ENCODE measurements at regions not wholly inside any gene's neighbourhood (a gene's known extent, or its start where the extent isn't known, plus 50 kb on each side); places are given as distances from the start of the nearest gene placed in this dataset.
A peak's percentile ranks its signal among the peaks of the same experiment; 100 is the strongest.

GRCh38 chr3:41093476-41093875 is 105.8 kb upstream of the CTNNB1 start:
- ATAC-seq (no peak), DNase-seq (no peak)
- peaks cover 0 to 6% (median 0%) of the 10 kb centered on the region in 4 donors for H3K4me1 Mint-ChIP-seq
- H3K27me3 Mint-ChIP-seq = peaks cover 0 to 7% (median 0%) of the 10 kb centered on the region in 5 donors
- no peaks in the 10 kb centered on the region for H3K9me3 Mint-ChIP-seq
- H3K4me3 Mint-ChIP-seq = no peak overlapping the region
- POLR2A ChIA-PET = no interaction called here
- H3K36me3 Mint-ChIP-seq = no peaks in the 10 kb centered on the region
- no peak overlapping the region for H3K27ac Mint-ChIP-seq

DNA sequence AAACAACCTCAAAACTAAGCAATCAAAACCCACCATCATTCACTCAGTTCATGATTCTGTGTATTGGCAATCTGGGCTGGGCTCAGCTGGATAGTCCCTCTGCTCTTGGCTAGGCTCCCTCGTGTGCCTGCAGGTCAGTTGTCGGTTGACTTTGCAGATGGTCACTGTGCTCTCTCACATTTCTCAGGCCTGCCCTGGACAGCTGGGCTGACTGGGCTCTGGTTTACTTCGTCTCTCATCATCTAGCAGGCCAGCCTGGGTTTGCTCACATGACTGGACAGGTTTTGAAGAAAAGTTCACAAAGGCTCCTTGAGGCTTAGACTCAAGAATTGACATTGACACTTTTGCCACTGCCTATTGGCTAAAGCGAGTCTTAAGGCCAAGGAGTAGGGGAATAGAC is 105.0 kb upstream of the CTNNB1 start:
- ATAC-seq (no peak), DNase-seq (no peak)
- Mint-ChIP-seq H3K9me3 (no peaks in the 10 kb centered on the region), H3K36me3 (no peaks in the 10 kb centered on the region), H3K4me3 (no peak overlapping the region), H3K27ac (no peak overlapping the region), H3K4me1 (peaks cover 0 to 6% (median 0%) of the 10 kb centered on the region in 4 donors), H3K27me3 (peaks cover 0 to 7% (median 0%) of the 10 kb centered on the region in 5 donors)
- POLR2A ChIA-PET = no interaction called here

DNA sequence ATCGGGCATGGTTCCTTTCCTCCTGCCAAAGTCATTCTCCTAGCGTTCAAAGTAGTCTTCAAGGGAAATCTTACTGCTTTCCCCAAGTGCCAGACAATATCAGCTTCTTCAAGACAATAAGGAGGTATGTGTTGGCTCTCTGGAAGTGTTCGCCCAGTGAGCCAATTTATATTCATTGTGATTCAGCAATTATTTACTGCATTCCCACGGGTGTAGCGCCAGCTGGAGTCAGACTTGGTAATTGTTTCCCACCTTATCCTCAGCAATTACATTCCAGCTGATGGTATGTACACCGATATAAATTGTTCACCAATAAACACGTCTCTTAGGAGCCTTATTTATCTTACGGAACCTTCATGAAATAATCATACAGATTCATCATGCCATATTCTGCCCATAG is 103.6 kb upstream of the CTNNB1 start:
- no peak for DNase-seq
- H3K4me1 Mint-ChIP-seq = peaks cover 0 to 6% (median 0%) of the 10 kb centered on the region in 4 donors
- POLR2A ChIA-PET = interaction anchor here (0.6 to 1.0 kb wide), 2 partner anchors 9 to 103 kb away, joined by 3 read pairs; partner anchors contain the start of gene CTNNB1

DNA sequence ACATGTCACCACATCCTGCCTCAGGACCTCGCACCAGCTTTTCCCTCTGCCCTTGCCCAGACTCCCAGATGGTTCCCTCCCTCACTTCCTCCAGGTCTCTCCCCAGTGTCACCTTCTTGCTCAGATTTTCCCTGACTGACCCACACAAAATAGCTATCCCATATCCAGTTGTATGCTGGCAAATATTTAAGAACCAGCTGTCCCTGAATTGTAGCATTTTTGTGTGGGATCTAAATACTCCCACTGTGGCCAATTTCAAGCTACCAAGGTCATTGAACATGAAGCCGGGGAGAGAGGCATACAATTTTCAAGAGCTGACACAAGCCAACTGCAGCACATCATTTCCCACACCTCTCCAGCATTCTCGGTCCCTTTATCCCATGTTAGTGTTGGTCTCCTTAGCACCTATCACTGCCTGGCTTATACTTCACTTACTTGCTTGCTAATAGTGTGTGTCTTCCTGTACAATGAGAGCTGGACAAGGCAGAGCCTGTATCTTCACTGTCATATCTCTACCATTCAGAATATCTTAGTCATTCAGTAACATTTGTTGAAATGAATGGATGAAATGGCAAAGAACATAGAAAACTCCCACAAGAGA is 101.3 kb upstream of the CTNNB1 start:
- ATAC-seq = no peak
- peaks cover 0 to 7% (median 0%) of the 10 kb centered on the region in 5 donors for H3K27me3 Mint-ChIP-seq
- H3K4me1 Mint-ChIP-seq = peaks cover 0 to 6% (median 0%) of the 10 kb centered on the region in 4 donors
- POLR2A ChIA-PET = no interaction called here
- no peaks in the 10 kb centered on the region for H3K36me3 Mint-ChIP-seq
- peak overlapping the region in 3 of 10 donors; percentile 14 to 51 (median 28) for H3K27ac Mint-ChIP-seq
- H3K4me3 Mint-ChIP-seq = no peak overlapping the region
- H3K9me3 Mint-ChIP-seq = no peaks in the 10 kb centered on the region
- no peak for DNase-seq

More for the DNA sequence above, 103.6 kb upstream of the CTNNB1 start:
- Mint-ChIP-seq H3K9me3 (no peaks in the 10 kb centered on the region), H3K27ac (no peak overlapping the region), H3K4me3 (no peak overlapping the region), H3K27me3 (peaks cover 0 to 7% (median 0%) of the 10 kb centered on the region in 5 donors), H3K36me3 (no peaks in the 10 kb centered on the region)
- ATAC-seq = no peak

- no peak overlapping the region for H3K4me3 Mint-ChIP-seq
- no peak overlapping the region for H3K27ac Mint-ChIP-seq
- peaks cover 0 to 7% (median 0%) of the 10 kb centered on the region in 5 donors for H3K27me3 Mint-ChIP-seq
- ATAC-seq = no peak
- DNase-seq = no peak
- POLR2A ChIA-PET = no interaction called here
- no peaks in the 10 kb centered on the region for H3K9me3 Mint-ChIP-seq
- H3K36me3 Mint-ChIP-seq = no peaks in the 10 kb centered on the region
- peaks cover 0 to 6% (median 0%) of the 10 kb centered on the region in 4 donors for H3K4me1 Mint-ChIP-seq
Observed at GRCh38 chr3:41101231-41101630, 98.1 kb upstream of the CTNNB1 start.

DNA sequence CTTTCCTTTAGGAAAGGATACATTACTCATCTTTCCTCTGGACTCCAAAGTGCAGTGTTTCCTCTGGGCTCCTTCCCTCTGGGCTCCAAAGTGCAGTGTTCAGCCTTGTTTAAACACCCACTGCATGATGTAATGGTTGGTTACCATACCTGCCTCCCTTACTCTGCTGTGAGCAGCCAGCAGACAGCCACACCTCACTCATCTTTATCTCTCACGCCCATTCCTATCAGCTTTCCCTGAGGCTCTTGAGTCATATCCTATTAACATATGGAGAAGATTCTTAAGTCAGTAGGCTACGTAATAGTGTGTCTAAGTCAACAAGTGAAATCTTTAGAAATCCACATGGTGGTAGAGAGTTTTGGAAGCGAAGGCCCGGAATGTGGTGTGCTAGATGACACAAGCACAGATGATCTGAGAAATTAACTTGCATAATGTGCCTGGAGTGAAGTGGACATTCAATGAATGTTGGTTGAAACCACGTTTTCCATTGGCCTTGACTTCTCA is 97.2 kb upstream of the CTNNB1 start:
- peaks cover 0 to 7% (median 0%) of the 10 kb centered on the region in 5 donors for H3K27me3 Mint-ChIP-seq
- H3K9me3 Mint-ChIP-seq = no peaks in the 10 kb centered on the region
- DNase-seq = no peak
- no peak overlapping the region for H3K4me3 Mint-ChIP-seq
- no peak overlapping the region for H3K27ac Mint-ChIP-seq
- no peak for ATAC-seq
- peaks cover 0 to 6% (median 2%) of the 10 kb centered on the region in 4 donors for H3K4me1 Mint-ChIP-seq
- no peaks in the 10 kb centered on the region for H3K36me3 Mint-ChIP-seq
- POLR2A ChIA-PET = no interaction called here

- Mint-ChIP-seq H3K36me3 (no peaks in the 10 kb centered on the region), H3K9me3 (no peaks in the 10 kb centered on the region), H3K27me3 (peaks cover 0 to 6% (median 0%) of the 10 kb centered on the region in 5 donors), H3K27ac (no peak overlapping the region), H3K4me1 (peaks cover 0 to 5% (median 2%) of the 10 kb centered on the region in 4 donors), H3K4me3 (no peak overlapping the region)
- no peak for DNase-seq
- POLR2A ChIA-PET = no interaction called here
- no peak for ATAC-seq
Observed at GRCh38 chr3:41102750-41103149, 96.6 kb upstream of the CTNNB1 start.

- ATAC-seq (no peak), DNase-seq (no peak)
- POLR2A ChIA-PET = no interaction called here
- Mint-ChIP-seq H3K27me3 (peaks cover 0 to 2% (median 0%) of the 10 kb centered on the region in 5 donors), H3K4me1 (peaks cover 0 to 5% (median 1%) of the 10 kb centered on the region in 4 donors), H3K4me3 (no peak overlapping the region), H3K9me3 (no peaks in the 10 kb centered on the region), H3K36me3 (no peaks in the 10 kb centered on the region), H3K27ac (no peak overlapping the region)
Observed at GRCh38 chr3:41103200-41103599, 96.1 kb upstream of the CTNNB1 start.

- Mint-ChIP-seq H3K4me1 (peaks cover 0 to 5% (median 0%) of the 10 kb centered on the region in 4 donors), H3K36me3 (no peaks in the 10 kb centered on the region), H3K4me3 (no peak overlapping the region), H3K9me3 (no peaks in the 10 kb centered on the region), H3K27me3 (no peaks in the 10 kb centered on the region), H3K27ac (peak overlapping the region in 2 of 10 donors; percentile 17 to 24)
- POLR2A ChIA-PET = interaction anchor here (1.0 kb wide), 1 partner anchor 8 kb away, joined by 3 read pairs; no protein-coding TSS in a partner anchor
- DNase-seq = no peak
- no peak for ATAC-seq
Observed at GRCh38 chr3:41104147-41104546, 95.2 kb upstream of the CTNNB1 start.

- Mint-ChIP-seq H3K4me3 (no peak overlapping the region), H3K27ac (peak overlapping the region in 1 of 10 donors; percentile 26), H3K36me3 (no peaks in the 10 kb centered on the region), H3K4me1 (peaks cover 0 to 5% (median 0%) of the 10 kb centered on the region in 4 donors), H3K27me3 (peaks cover 0 to 3% (median 0%) of the 10 kb centered on the region in 5 donors), H3K9me3 (no peaks in the 10 kb centered on the region)
- POLR2A ChIA-PET = interaction anchor here (1.4 kb wide), 1 partner anchor 11 kb away, joined by 5 read pairs; no protein-coding TSS in a partner anchor
- DNase-seq = no peak
- no peak for ATAC-seq
Observed at GRCh38 chr3:41106691-41107090, 92.6 kb upstream of the CTNNB1 start.

- Mint-ChIP-seq H3K36me3 (no peaks in the 10 kb centered on the region), H3K27me3 (peaks cover 0 to 3% (median 0%) of the 10 kb centered on the region in 5 donors), H3K4me1 (peaks cover 0 to 5% (median 0%) of the 10 kb centered on the region in 4 donors), H3K4me3 (no peak overlapping the region), H3K9me3 (peaks cover 0 to 8% (median 0%) of the 10 kb centered on the region in 9 donors), H3K27ac (peak overlapping the region in 3 of 10 donors; percentile 13 to 57 (median 35))
- DNase-seq (no peak), ATAC-seq (no peak)
- POLR2A ChIA-PET = no interaction called here
Observed at GRCh38 chr3:41111011-41111410, 88.3 kb upstream of the CTNNB1 start.

DNA sequence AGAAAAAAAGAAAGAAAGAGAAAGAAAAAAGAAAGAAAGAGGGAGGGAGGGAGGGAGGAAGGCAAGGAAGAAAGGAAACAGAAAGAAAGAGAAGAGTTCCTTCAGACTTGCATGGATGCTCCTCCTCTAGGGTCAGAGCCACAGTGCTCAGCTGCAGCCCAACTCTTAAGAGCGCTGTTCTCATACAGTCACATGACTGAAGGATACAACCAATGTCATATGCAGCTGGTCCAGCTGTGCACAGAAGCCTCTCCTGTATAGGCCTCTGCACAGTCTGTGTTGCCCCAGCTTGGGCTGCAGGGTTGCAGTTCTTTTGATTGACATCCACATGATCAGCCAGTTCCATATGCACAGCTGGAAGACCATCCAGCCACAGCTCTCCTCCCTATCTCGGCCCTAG is 86.8 kb upstream of the CTNNB1 start:
- POLR2A ChIA-PET = no interaction called here
- Mint-ChIP-seq H3K27me3 (peaks cover 0 to 3% (median 0%) of the 10 kb centered on the region in 5 donors), H3K27ac (peak overlapping the region in 3 of 10 donors; percentile 51 to 85 (median 65)), H3K4me1 (peaks cover 10 to 13% (median 13%) of the 10 kb centered on the region in 4 donors), H3K4me3 (no peak overlapping the region), H3K9me3 (peaks cover 0 to 8% (median 0%) of the 10 kb centered on the region in 9 donors), H3K36me3 (no peaks in the 10 kb centered on the region)
- ATAC-seq (no peak), DNase-seq (no peak)

DNA sequence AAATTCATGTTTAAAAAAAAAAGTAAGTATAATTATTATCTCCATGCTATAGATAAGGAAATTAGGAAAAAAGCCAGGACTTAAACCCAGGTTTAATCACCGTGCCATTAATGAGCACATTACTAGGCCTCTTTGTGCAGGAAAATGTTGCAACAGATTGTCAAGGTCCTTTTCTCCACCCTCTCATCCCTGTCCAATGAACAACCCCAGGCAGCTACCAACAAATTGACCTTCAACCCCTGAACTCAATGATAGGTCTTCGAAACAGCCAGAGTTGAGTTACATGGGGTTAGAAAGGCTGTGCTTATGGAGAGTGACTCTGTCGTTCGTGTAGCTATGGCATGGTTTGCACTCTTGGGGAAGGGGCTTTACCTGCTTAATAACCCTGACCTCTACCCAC is 84.2 kb upstream of the CTNNB1 start:
- ATAC-seq (no peak), DNase-seq (no peak)
- Mint-ChIP-seq H3K27ac (peak overlapping the region in 5 of 10 donors; percentile 25 to 72 (median 62)), H3K4me3 (no peak overlapping the region), H3K4me1 (peaks cover 27 to 38% (median 33%) of the 10 kb centered on the region in 4 donors), H3K9me3 (peaks cover 0 to 8% (median 0%) of the 10 kb centered on the region in 9 donors), H3K36me3 (no peaks in the 10 kb centered on the region), H3K27me3 (no peaks in the 10 kb centered on the region)
- POLR2A ChIA-PET = interaction anchor here (0.5 to 3.6 kb wide), 2 partner anchors 85 to 116 kb away, joined by 4 to 52 read pairs; partner anchors contain the start of gene CTNNB1
